ENCODE measurements at regions not wholly inside any gene's neighbourhood (a gene's known extent, or its start where the extent isn't known, plus 50 kb on each side); places are given as distances from the start of the nearest gene placed in this dataset.

GRCh38 chr5:158511454-158511853, 588.3 kb downstream of the EBF1 start:
- intact Hi-C loops (cut with DNase I), result no loop called here
- Histone ChIP-seq H3K27me3 (no peaks in the 10 kb centered on the region), H3K36me3 (replicated peaks in 1 of 2; ENCODE audit: insufficient read depth in 1 of 2, low read depth in 2 of 2) (no peaks in the 10 kb centered on the region), H3K4me3 (no peak overlapping the region), H3K4me1 (no peaks in the 10 kb centered on the region), H3K27ac (no peak overlapping the region), H3K9me3 (no peaks in the 10 kb centered on the region)
- ATAC-seq (no peak), DNase-seq (no peak)
- no peak for TF ChIP-seq CTCF (IDR thresholded peaks at IDR 0.05)
- no peak for TF ChIP-seq POLR2A (IDR thresholded peaks at IDR 0.05)

GRCh38 chr5:158510479-158510878, 589.2 kb downstream of the EBF1 start:
- TF ChIP-seq POLR2A (IDR thresholded peaks at IDR 0.05) (no peak), CTCF (IDR thresholded peaks at IDR 0.05) (no peak)
- H3K9me3 ChIP-seq, result no peaks in the 10 kb centered on the region
- no peak overlapping the region for H3K27ac ChIP-seq
- no peaks in the 10 kb centered on the region for H3K36me3 ChIP-seq (replicated peaks in 1 of 2; ENCODE audit: insufficient read depth in 1 of 2, low read depth in 2 of 2)
- H3K4me3 ChIP-seq, result no peak overlapping the region
- no peaks in the 10 kb centered on the region for H3K27me3 ChIP-seq
- 49 to 89% methylated on average over 7 of the region's 7 CpGs for WGBS, 2 donors
- no peaks in the 10 kb centered on the region for H3K4me1 ChIP-seq
- no peak for ATAC-seq
- intact Hi-C loops (cut with DNase I), result no loop called here
- no peak for DNase-seq

GRCh38 chr5:158506648-158507047, 593.1 kb downstream of the EBF1 start:
- H3K27ac ChIP-seq, result no peak overlapping the region
- DNase-seq (no peak), ATAC-seq (no peak)
- no peaks in the 10 kb centered on the region for H3K9me3 ChIP-seq
- intact Hi-C loops (cut with DNase I), result no loop called here
- no peaks in the 10 kb centered on the region for H3K27me3 ChIP-seq
- no peaks in the 10 kb centered on the region for H3K4me1 ChIP-seq
- 62 to 81% methylated on average over 1 of the region's 1 CpG for WGBS, 2 donors
- H3K4me3 ChIP-seq, result no peak overlapping the region
- H3K36me3 ChIP-seq (replicated peaks in 1 of 2; ENCODE audit: insufficient read depth in 1 of 2, low read depth in 2 of 2), result no peaks in the 10 kb centered on the region
- TF ChIP-seq CTCF (IDR thresholded peaks at IDR 0.05), result no peak
- no peak for TF ChIP-seq POLR2A (IDR thresholded peaks at IDR 0.05)

GRCh38 chr5:158502686-158503085, 597.0 kb downstream of the EBF1 start:
- H3K4me1 ChIP-seq, result no peaks in the 10 kb centered on the region
- H3K27me3 ChIP-seq, result no peaks in the 10 kb centered on the region
- DNase-seq (peak in 1 of 4 donors; percentile 38), ATAC-seq (no peak)
- no peaks in the 10 kb centered on the region for H3K9me3 ChIP-seq
- WGBS, 2 donors, result 80 to 87% methylated on average over 5 of the region's 5 CpGs
- TF ChIP-seq POLR2A (IDR thresholded peaks at IDR 0.05), result no peak
- no peak for TF ChIP-seq CTCF (IDR thresholded peaks at IDR 0.05)
- no peak overlapping the region for H3K4me3 ChIP-seq
- no peaks in the 10 kb centered on the region for H3K36me3 ChIP-seq (replicated peaks in 1 of 2; ENCODE audit: insufficient read depth in 1 of 2, low read depth in 2 of 2)
- no peak overlapping the region for H3K27ac ChIP-seq
- intact Hi-C loops (cut with DNase I), result no loop called here

GRCh38 chr5:158499892-158500418, 599.8 kb downstream of the EBF1 start:
- DNase-seq, result no peak
- H3K4me1 ChIP-seq, result no peaks in the 10 kb centered on the region
- no peak for ATAC-seq
- H3K27me3 ChIP-seq, result no peaks in the 10 kb centered on the region
- intact Hi-C loops (cut with DNase I), result no loop called here
- 66 to 69% methylated on average over 6 of the region's 6 CpGs for WGBS, 2 donors
- no peak for TF ChIP-seq CTCF (IDR thresholded peaks at IDR 0.05)
- no peak for TF ChIP-seq POLR2A (IDR thresholded peaks at IDR 0.05)
- H3K4me3 ChIP-seq, result no peak overlapping the region
- H3K9me3 ChIP-seq, result no peaks in the 10 kb centered on the region
- H3K27ac ChIP-seq, result no peak overlapping the region
- H3K36me3 ChIP-seq (replicated peaks in 1 of 2; ENCODE audit: insufficient read depth in 1 of 2, low read depth in 2 of 2), result no peaks in the 10 kb centered on the region
